Upper lobe of left lung (tissue), 6 donors: ENCODE measurements at regions not wholly inside any gene's neighbourhood (a gene's known extent, or its start where the extent isn't known, plus 50 kb on each side); places are given as distances from the start of the nearest gene placed in this dataset.

Source experiments
- ATAC-seq, 2 donors: fragments of 200-7000 bp; cut with Tn5 transposase; one replicate each; pipeline ENCODE4 v1.9.1; 2022; ENCODE audit warnings: mild to moderate bottlenecking in 2 of 2, moderate library complexity in 2 of 2; ENCODE audit not compliant: low FRiP score in 2 of 2
- DNase-seq, 2 donors: peaks; one replicate each; pipeline ENCODE4 v3.0.0-alpha.2; 2019 to 2020
- H3K27ac ChIP-seq, 4 donors: fragments of 200-600 bp; sonication (generic); one replicate each; pipeline ENCODE4 v1.5.1; 2016 to 2019
- H3K27me3 ChIP-seq, 4 donors: fragments of 200-600 bp; sonication (generic); one replicate each; pipeline ENCODE4 v1.5.1; 2017 to 2019
- H3K36me3 ChIP-seq, 4 donors: fragments of 200-600 bp; sonication (generic); one replicate each; pipeline ENCODE4 v1.5.1; 2016 to 2019
- H3K4me1 ChIP-seq, 4 donors: fragments of 200-600 bp; sonication (generic); one replicate each; pipeline ENCODE4 v1.5.1; 2018 to 2019
- H3K4me3 ChIP-seq, 4 donors: fragments of 200-600 bp; sonication (generic); one replicate each; pipeline ENCODE4 v1.5.1; 2017 to 2019; ENCODE audit warnings: mild to moderate bottlenecking in 2 of 4, moderate library complexity in 1 of 4
- H3K9me3 ChIP-seq, 4 donors: fragments of 200-600 bp; sonication (generic); one replicate each; pipeline ENCODE4 v1.5.1; 2018 to 2019
- CTCF ChIP-seq, 6 experiments: fragments of 450-650 bp in 4 of 6; fragments of 200-600 bp in 2 of 6; sonication (generic) in 2 of 6; IDR thresholded peaks; one replicate each; pipeline ENCODE4 v1.5.1; 2016 to 2019; ENCODE audit warnings: antibody characterized with exemption in 6 of 6
- EP300 ChIP-seq, 4 donors: sonication (generic); formaldehyde crosslinking; IDR thresholded peaks; one replicate each; pipeline ENCODE4 v1.5.1; 2017; ENCODE audit warnings: antibody characterized with exemption in 4 of 4, control low read depth in 2 of 4
- POLR2A ChIP-seq, 4 donors: fragments of 450-650 bp; IDR thresholded peaks; one replicate each; pipeline ENCODE4 v1.5.1; 2016 to 2017; ENCODE audit warnings: antibody characterized with exemption in 4 of 4, mild to moderate bottlenecking in 2 of 4
- POLR2AphosphoS5 ChIP-seq, 2 donors: sonication (generic); formaldehyde crosslinking; IDR thresholded peaks; one replicate each; pipeline ENCODE4 v1.5.1; 2017; ENCODE audit warnings: antibody characterized with exemption in 2 of 2
- WGBS, 2 donors: methylation state at CpG; one replicate each; pipeline ENCODE4 v1.1.5; 2017 to 2018; 5-methylcytosine and 5-hydroxymethylcytosine counted together
- donor health status: DM: no; HTN: no; CAD: no; lungs with moderate emphysema.
- donor health status: DM: no; HTN: yes; CAD: no; lungs with severe emphysema.

- Histone ChIP-seq H3K36me3 (no peaks in the 10 kb centered on the region), H3K9me3 (no peaks in the 10 kb centered on the region), H3K4me1 (peaks cover 0 to 4% (median 0%) of the 10 kb centered on the region in 4 donors), H3K27ac (no peak overlapping the region), H3K27me3 (no peaks in the 10 kb centered on the region), H3K4me3 (no peak overlapping the region)
- TF ChIP-seq CTCF (IDR thresholded peaks at IDR 0.05) (no peak), POLR2A (IDR thresholded peaks at IDR 0.05) (no peak), POLR2AphosphoS5 (IDR thresholded peaks at IDR 0.05) (no peak), EP300 (IDR thresholded peaks at IDR 0.05) (no peak)
- 91 to 95% methylated on average over 2 of the region's 2 CpGs for WGBS, 2 donors
- ATAC-seq (no peak), DNase-seq (no peak)
Measured at GRCh38 chr9:18358325-18358724, 115.6 kb upstream of the ADAMTSL1 start.

- no peak for ATAC-seq
- Histone ChIP-seq H3K9me3 (no peaks in the 10 kb centered on the region), H3K36me3 (no peaks in the 10 kb centered on the region), H3K27me3 (no peaks in the 10 kb centered on the region), H3K4me1 (peaks cover 0 to 4% (median 0%) of the 10 kb centered on the region in 4 donors), H3K27ac (no peak overlapping the region), H3K4me3 (no peak overlapping the region)
- DNase-seq = no peak
- 78 to 85% methylated on average over 1 of the region's 1 CpG for WGBS, 2 donors
- no peak for TF ChIP-seq EP300 (IDR thresholded peaks at IDR 0.05)
- no peak for TF ChIP-seq POLR2AphosphoS5 (IDR thresholded peaks at IDR 0.05)
- TF ChIP-seq POLR2A (IDR thresholded peaks at IDR 0.05) = no peak
- no peak for TF ChIP-seq CTCF (IDR thresholded peaks at IDR 0.05)
Measured at GRCh38 chr9:18359335-18359734, 114.6 kb upstream of the ADAMTSL1 start.

GRCh38 chr9:18360005-18360404, 113.9 kb upstream of the ADAMTSL1 start:
- DNase-seq (no peak), ATAC-seq (no peak)
- Histone ChIP-seq H3K4me3 (no peak overlapping the region), H3K36me3 (no peaks in the 10 kb centered on the region), H3K9me3 (no peaks in the 10 kb centered on the region), H3K27me3 (no peaks in the 10 kb centered on the region), H3K4me1 (peaks cover 0 to 4% (median 0%) of the 10 kb centered on the region in 4 donors), H3K27ac (no peak overlapping the region)
- 61 to 79% methylated on average over 1 of the region's 1 CpG for WGBS, 2 donors
- TF ChIP-seq POLR2A (IDR thresholded peaks at IDR 0.05) = no peak
- no peak for TF ChIP-seq POLR2AphosphoS5 (IDR thresholded peaks at IDR 0.05)
- TF ChIP-seq EP300 (IDR thresholded peaks at IDR 0.05) = no peak
- no peak for TF ChIP-seq CTCF (IDR thresholded peaks at IDR 0.05)

GRCh38 chr9:18361646-18362045, 112.3 kb upstream of the ADAMTSL1 start:
- ATAC-seq = no peak

More at GRCh38 chr9:18361646-18362045, 112.3 kb upstream of the ADAMTSL1 start:
- Histone ChIP-seq H3K27ac (no peak overlapping the region), H3K27me3 (no peaks in the 10 kb centered on the region), H3K4me1 (peaks cover 0 to 4% (median 0%) of the 10 kb centered on the region in 4 donors), H3K9me3 (no peaks in the 10 kb centered on the region), H3K4me3 (no peak overlapping the region), H3K36me3 (no peaks in the 10 kb centered on the region)
- TF ChIP-seq POLR2AphosphoS5 (IDR thresholded peaks at IDR 0.05) (no peak), POLR2A (IDR thresholded peaks at IDR 0.05) (no peak), EP300 (IDR thresholded peaks at IDR 0.05) (no peak), CTCF (IDR thresholded peaks at IDR 0.05) (no peak)
- DNase-seq = no peak
- 63 to 80% methylated on average over 2 of the region's 2 CpGs for WGBS, 2 donors
